Trophoblast cell (in vitro differentiated cells and primary cell): ENCODE measurements at regions not wholly inside any gene's neighbourhood (a gene's known extent, or its start where the extent isn't known, plus 50 kb on each side); places are given as distances from the start of the nearest gene placed in this dataset.

Experiments
- DNase-seq, 2 donors: peaks; one replicate each; pipeline ENCODE4 v3.0.0-alpha.2; 2016
- H2AFZ ChIP-seq: 2 replicates; pipeline ENCODE4 v1.6.1; 2013; ENCODE audit warnings: low read length, moderate library complexity, mild to moderate bottlenecking; ENCODE audit not compliant: insufficient read depth, poor library complexity
- H2AK5ac ChIP-seq: 2 replicates; pipeline ENCODE4 v1.6.1; 2013; ENCODE audit warnings: mild to moderate bottlenecking, low read length
- H2BK120ac ChIP-seq: 2 replicates; pipeline ENCODE4 v1.6.1; 2013; ENCODE audit warnings: low read length, mild to moderate bottlenecking, moderate library complexity; ENCODE audit not compliant: insufficient read depth, poor library complexity
- H2BK12ac ChIP-seq: 2 replicates; pipeline ENCODE4 v1.6.1; 2013; ENCODE audit warnings: mild to moderate bottlenecking, low read length, moderate library complexity
- H2BK5ac ChIP-seq: 2 replicates; pipeline ENCODE4 v1.6.1; 2013; ENCODE audit warnings: low read length, low read depth, moderate library complexity, mild to moderate bottlenecking; ENCODE audit not compliant: poor library complexity
- H3K14ac ChIP-seq: 2 replicates; pipeline ENCODE4 v1.6.1; 2013; ENCODE audit warnings: mild to moderate bottlenecking, low read length
- H3K18ac ChIP-seq: 2 replicates; pipeline ENCODE4 v1.6.1; 2013; ENCODE audit warnings: mild to moderate bottlenecking, low read length
- H3K23ac ChIP-seq: 2 replicates; pipeline ENCODE4 v1.6.1; 2013; ENCODE audit warnings: low read length
- H3K27ac ChIP-seq: 2 replicates; pipeline ENCODE4 v1.5.1; 2013; ENCODE audit warnings: low read depth, mild to moderate bottlenecking, inconsistent platforms, low read length, moderate library complexity
- H3K27me3 ChIP-seq: 2 replicates; pipeline ENCODE4 v1.6.1; 2013; ENCODE audit warnings: inconsistent platforms, mild to moderate bottlenecking, low read length, moderate library complexity; ENCODE audit not compliant: insufficient read depth
- H3K36me3 ChIP-seq, 2 experiments: 1 replicate in 1 of 2; 2 replicates in 1 of 2; pipeline ENCODE4 v1.6.1; 2013; ENCODE audit warnings: low read length in 2 of 2, mild to moderate bottlenecking in 2 of 2, moderate library complexity in 1 of 2; ENCODE audit not compliant: insufficient read depth in 2 of 2, control insufficient read depth in 1 of 2
- H3K4ac ChIP-seq: 2 replicates; pipeline ENCODE4 v1.6.1; 2013; ENCODE audit warnings: low read depth, mild to moderate bottlenecking, low read length, moderate library complexity
- H3K4me1 ChIP-seq, 2 experiments: 1 replicate in 1 of 2; 2 replicates in 1 of 2; pipeline ENCODE4 v1.6.1; 2013; ENCODE audit warnings: low read length in 2 of 2, mild to moderate bottlenecking in 2 of 2, moderate library complexity in 1 of 2; ENCODE audit not compliant: insufficient read depth in 2 of 2, control insufficient read depth in 1 of 2
- H3K4me2 ChIP-seq: 2 replicates; pipeline ENCODE4 v1.6.1; 2013; ENCODE audit warnings: inconsistent platforms, mild to moderate bottlenecking, low read length, moderate library complexity
- H3K4me3 ChIP-seq: 2 replicates; pipeline ENCODE4 v1.5.1; 2013; ENCODE audit warnings: mild to moderate bottlenecking, low read depth, low read length, inconsistent platforms
- H3K79me1 ChIP-seq: one replicate; pipeline ENCODE4 v1.6.1; 2013; ENCODE audit warnings: low read length
- H3K79me2 ChIP-seq: 2 replicates; pipeline ENCODE4 v1.6.1; 2013; ENCODE audit warnings: low read length, mild to moderate bottlenecking; ENCODE audit not compliant: control insufficient read depth, insufficient read depth, poor library complexity
- H3K9ac ChIP-seq: 2 replicates; pipeline ENCODE4 v1.6.1; 2013; ENCODE audit warnings: mild to moderate bottlenecking, low read length
- H3K9me3 ChIP-seq: 2 replicates; pipeline ENCODE4 v1.6.1; 2013; ENCODE audit warnings: low read depth, mild to moderate bottlenecking, control low read depth, inconsistent platforms, low read length; ENCODE audit not compliant: insufficient read depth
- H4K12ac ChIP-seq: 2 replicates; pipeline ENCODE4 v1.6.1; 2013; ENCODE audit warnings: low read depth, mild to moderate bottlenecking, low read length, moderate library complexity
- H4K8ac ChIP-seq: 2 replicates; pipeline ENCODE4 v1.6.1; 2013; ENCODE audit warnings: low read depth, mild to moderate bottlenecking, low read length, moderate library complexity
- H4K91ac ChIP-seq: one replicate; pipeline ENCODE4 v1.6.1; 2013; ENCODE audit warnings: low read depth, mild to moderate bottlenecking, low read length, moderate library complexity
- WGBS: extraction: QIAGEN DNeasy Blood & Tissue Kit; methylation state at CpG from one replicate; pipeline ENCODE4 v1.1.7; 2013; ENCODE audit warnings: missing lambda C conversion rate; ENCODE audit not compliant: insufficient read length, insufficient coverage; ENCODE audit errors: extremely low coverage; 5-methylcytosine and 5-hydroxymethylcytosine counted together

- DNase-seq, result no peak
- Histone ChIP-seq H2BK12ac (no peak overlapping the region), H3K23ac (no peak overlapping the region), H3K4ac (no peak overlapping the region), H2AFZ (no peak overlapping the region), H2BK120ac (no peak overlapping the region), H3K27ac (no peak overlapping the region), H3K4me3 (no peak overlapping the region), H4K91ac (no peak overlapping the region), H2BK5ac (no peak overlapping the region), H4K8ac (no peak overlapping the region), H3K36me3 (peaks cover 45 to 47% of the 10 kb centered on the region in 2 experiments), H3K9ac (no peak overlapping the region), H3K9me3 (peaks cover 3% of the 10 kb centered on the region), H3K4me2 (no peak overlapping the region), H3K14ac (no peak overlapping the region), H3K79me1 (no peaks in the 10 kb centered on the region), H3K79me2 (no peaks in the 10 kb centered on the region), H3K27me3 (no peaks in the 10 kb centered on the region), H3K18ac (no peak overlapping the region), H3K4me1 (no peaks in the 10 kb centered on the region), H4K12ac (no peak overlapping the region), H2AK5ac (no peak overlapping the region)
- no CpG with 5 or more reads among the region's 10 CpGs for WGBS
These were observed 53.1 kb upstream of the CDR2 start for GRCh38 chr16:22427556-22427955.

GRCh38 chr16:22425847-22426246 lies 51.4 kb upstream of the CDR2 start:
- Histone ChIP-seq H3K79me2 (no peaks in the 10 kb centered on the region), H2BK120ac (no peak overlapping the region)
- no CpG with 5 or more reads among the region's 5 CpGs for WGBS

GRCh38 chr16:22425036-22425801 lies 50.8 kb upstream of the CDR2 start:
- H2AK5ac ChIP-seq, result no peak overlapping the region
- no peaks in the 10 kb centered on the region for H3K79me1 ChIP-seq
- no peak overlapping the region for H2AFZ ChIP-seq
- WGBS, result no CpG with 5 or more reads among the region's 26 CpGs
- no peaks in the 10 kb centered on the region for H3K4me1 ChIP-seq
- H4K8ac ChIP-seq, result no peak overlapping the region
- no peak for DNase-seq
- H2BK5ac ChIP-seq, result no peak overlapping the region
- H3K79me2 ChIP-seq, result no peaks in the 10 kb centered on the region
- no peak overlapping the region for H3K23ac ChIP-seq
- H3K18ac ChIP-seq, result no peak overlapping the region
- H3K27ac ChIP-seq, result no peak overlapping the region
- H3K9ac ChIP-seq, result no peak overlapping the region
- H3K27me3 ChIP-seq, result no peaks in the 10 kb centered on the region
- no peak overlapping the region for H3K4me2 ChIP-seq
- no peak overlapping the region for H4K91ac ChIP-seq
- no peak overlapping the region for H2BK120ac ChIP-seq
- no peak overlapping the region for H3K4ac ChIP-seq
- peaks cover 3% of the 10 kb centered on the region for H3K9me3 ChIP-seq
- H3K4me3 ChIP-seq, result no peak overlapping the region
- H3K36me3 ChIP-seq, result peaks cover 54% of the 10 kb centered on the region in 2 experiments
- no peak overlapping the region for H3K14ac ChIP-seq
- no peak overlapping the region for H2BK12ac ChIP-seq
- H4K12ac ChIP-seq, result no peak overlapping the region

More at GRCh38 chr16:22425847-22426246, 51.4 kb upstream of the CDR2 start:
- H3K79me1 ChIP-seq, result no peaks in the 10 kb centered on the region
- H2AFZ ChIP-seq, result no peak overlapping the region
- no peak overlapping the region for H3K4me2 ChIP-seq
- no peak for DNase-seq
- H3K4ac ChIP-seq, result no peak overlapping the region
- H2BK12ac ChIP-seq, result no peak overlapping the region
- no peak overlapping the region for H4K12ac ChIP-seq
- no peaks in the 10 kb centered on the region for H3K4me1 ChIP-seq
- no peak overlapping the region for H3K14ac ChIP-seq
- peaks cover 3% of the 10 kb centered on the region for H3K9me3 ChIP-seq
- H3K18ac ChIP-seq, result no peak overlapping the region
- no peak overlapping the region for H4K91ac ChIP-seq
- no peaks in the 10 kb centered on the region for H3K27me3 ChIP-seq
- H3K27ac ChIP-seq, result no peak overlapping the region
- H3K36me3 ChIP-seq, result peaks cover 47 to 50% of the 10 kb centered on the region in 2 experiments
- no peak overlapping the region for H4K8ac ChIP-seq
- H3K9ac ChIP-seq, result no peak overlapping the region
- H2AK5ac ChIP-seq, result no peak overlapping the region
- H3K4me3 ChIP-seq, result no peak overlapping the region
- H2BK5ac ChIP-seq, result no peak overlapping the region
- H3K23ac ChIP-seq, result no peak overlapping the region

- Histone ChIP-seq H4K8ac (no peak overlapping the region), H2BK5ac (no peak overlapping the region), H3K4me3 (no peak overlapping the region), H4K12ac (no peak overlapping the region), H3K9ac (no peak overlapping the region), H2BK120ac (no peak overlapping the region), H3K79me2 (no peaks in the 10 kb centered on the region), H3K14ac (no peak overlapping the region), H3K9me3 (peaks cover 6% of the 10 kb centered on the region), H3K23ac (no peak overlapping the region), H3K36me3 (peaks cover 56 to 57% of the 10 kb centered on the region in 2 experiments), H2AK5ac (no peak overlapping the region), H3K27me3 (no peaks in the 10 kb centered on the region), H4K91ac (no peak overlapping the region), H3K79me1 (no peaks in the 10 kb centered on the region), H3K4me2 (no peak overlapping the region), H3K4ac (no peak overlapping the region), H2BK12ac (no peak overlapping the region), H3K18ac (no peak overlapping the region), H2AFZ (no peak overlapping the region), H3K27ac (no peak overlapping the region), H3K4me1 (no peaks in the 10 kb centered on the region)
- DNase-seq, result no peak
- no CpG with 5 or more reads among the region's 22 CpGs for WGBS
These were observed 49.9 kb upstream of the CDR2 start for GRCh38 chr16:22424161-22424937.
